ENCODE measurements at regions not wholly inside any gene's neighbourhood (a gene's known extent, or its start where the extent isn't known, plus 50 kb on each side); places are given as distances from the start of the nearest gene placed in this dataset.

DNA sequence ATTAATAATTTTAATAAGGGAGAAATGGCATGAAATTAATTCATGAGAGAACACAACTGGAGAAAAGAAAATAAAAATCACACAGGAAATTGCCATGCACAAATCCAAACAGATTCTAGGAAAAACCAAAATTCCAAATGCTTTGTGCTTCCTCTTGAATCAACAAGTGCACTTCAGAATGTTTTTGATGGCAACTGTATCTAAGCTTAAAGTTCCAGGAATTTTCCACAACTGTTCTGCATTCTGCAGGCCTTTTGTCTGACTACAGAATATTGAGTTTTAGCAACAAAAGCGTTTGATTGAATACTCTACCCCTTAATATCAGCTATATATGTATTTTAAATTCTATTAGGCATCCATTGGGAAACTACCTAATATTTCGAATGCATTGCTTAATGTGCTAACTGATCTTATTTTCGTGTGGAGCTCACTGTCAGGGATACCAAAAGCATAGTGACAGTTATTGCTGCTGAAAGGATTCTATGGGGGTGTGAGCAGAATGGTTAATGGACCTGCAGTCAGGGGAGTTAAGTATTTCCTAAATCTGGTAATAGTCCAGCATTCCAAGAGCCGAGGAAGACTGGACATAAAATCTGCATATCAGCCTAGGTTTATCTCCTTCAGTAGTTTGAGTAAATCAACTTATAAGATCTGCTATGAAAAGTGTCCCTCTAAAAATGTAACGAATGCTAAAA, 482.7 kb upstream of the POU3F3 start:
- DNase-seq (ENCODE audit: low spot score in 2 of 2): no peak
- no peaks in the 10 kb centered on the region for H3K36me3 Mint-ChIP-seq
- peaks cover 18% of the 10 kb centered on the region for H3K9me3 Mint-ChIP-seq
- H3K4me1 Mint-ChIP-seq: no peaks in the 10 kb centered on the region
- no peak overlapping the region for H3K4me3 Mint-ChIP-seq
- ATAC-seq: no peak
- H3K27ac Mint-ChIP-seq: no peak overlapping the region

- H3K4me1 Mint-ChIP-seq: peaks cover 8% of the 10 kb centered on the region
- H3K27ac Mint-ChIP-seq: no peak overlapping the region
- no peaks in the 10 kb centered on the region for H3K36me3 Mint-ChIP-seq
- H3K4me3 Mint-ChIP-seq: no peak overlapping the region
- ATAC-seq: no peak
- no peak for DNase-seq (ENCODE audit: low spot score in 2 of 2)
- peaks cover 14% of the 10 kb centered on the region for H3K9me3 Mint-ChIP-seq
Observed at GRCh38 chr2:104375206-104375605, 478.7 kb upstream of the POU3F3 start.

- Mint-ChIP-seq H3K9me3 (peaks cover 23% of the 10 kb centered on the region), H3K36me3 (no peaks in the 10 kb centered on the region), H3K27ac (no peak overlapping the region), H3K4me3 (no peak overlapping the region), H3K4me1 (peaks cover 8% of the 10 kb centered on the region)
- ATAC-seq (no peak), DNase-seq (ENCODE audit: low spot score in 2 of 2) (no peak)
Observed at GRCh38 chr2:104378853-104379374, 475.0 kb upstream of the POU3F3 start.

DNA sequence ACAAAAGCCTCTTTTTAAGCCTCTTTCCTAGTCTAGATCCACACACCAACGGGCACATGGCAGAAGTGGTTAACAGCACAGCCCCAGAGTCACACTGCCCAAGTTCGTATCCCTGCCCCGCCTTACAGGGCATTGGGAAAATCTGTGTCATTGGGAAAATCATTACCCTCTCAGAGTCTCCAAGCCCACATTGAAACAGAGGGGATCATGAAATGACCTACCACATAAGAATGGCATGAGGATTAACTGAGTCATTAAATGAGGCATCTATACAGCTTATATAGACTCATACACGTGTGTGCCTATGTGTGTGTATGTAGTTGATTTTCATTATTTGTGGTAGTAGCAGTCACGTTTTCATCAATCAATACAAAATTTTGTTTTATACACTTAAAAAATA, 469.0 kb upstream of the POU3F3 start:
- Mint-ChIP-seq H3K9me3 (peaks cover 23% of the 10 kb centered on the region), H3K4me1 (no peaks in the 10 kb centered on the region), H3K27ac (no peak overlapping the region), H3K36me3 (no peaks in the 10 kb centered on the region), H3K4me3 (no peak overlapping the region)
- ATAC-seq (no peak), DNase-seq (ENCODE audit: low spot score in 2 of 2) (no peak)

DNA sequence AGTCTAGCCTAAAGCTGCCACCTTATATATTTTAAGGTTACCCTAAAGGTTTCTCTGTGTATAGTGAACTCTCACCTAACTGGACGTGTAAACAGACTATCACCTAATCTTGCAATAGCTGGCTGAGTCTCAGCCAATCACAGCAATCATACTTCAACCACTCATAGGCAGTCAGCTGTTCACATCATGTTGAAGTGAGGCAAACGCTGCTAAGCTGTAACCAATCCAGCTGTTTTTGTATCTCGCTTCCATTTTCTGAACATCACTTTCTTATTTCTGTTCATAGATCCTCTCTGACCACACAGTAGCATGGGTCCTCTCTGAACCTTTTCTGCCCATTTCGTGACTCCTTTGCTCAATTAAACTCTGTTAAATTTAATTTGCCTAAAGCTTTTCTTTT, 468.2 kb upstream of the POU3F3 start:
- H3K4me3 Mint-ChIP-seq: no peak overlapping the region
- ATAC-seq (no peak), DNase-seq (ENCODE audit: low spot score in 2 of 2) (no peak)
- H3K36me3 Mint-ChIP-seq: no peaks in the 10 kb centered on the region
- no peak overlapping the region for H3K27ac Mint-ChIP-seq
- H3K4me1 Mint-ChIP-seq: no peaks in the 10 kb centered on the region
- H3K9me3 Mint-ChIP-seq: peaks cover 18% of the 10 kb centered on the region

GRCh38 chr2:104388296-104388695, 465.6 kb upstream of the POU3F3 start:
- Mint-ChIP-seq H3K36me3 (no peaks in the 10 kb centered on the region), H3K4me3 (no peak overlapping the region)
- no peak for DNase-seq (ENCODE audit: low spot score in 2 of 2)

DNA sequence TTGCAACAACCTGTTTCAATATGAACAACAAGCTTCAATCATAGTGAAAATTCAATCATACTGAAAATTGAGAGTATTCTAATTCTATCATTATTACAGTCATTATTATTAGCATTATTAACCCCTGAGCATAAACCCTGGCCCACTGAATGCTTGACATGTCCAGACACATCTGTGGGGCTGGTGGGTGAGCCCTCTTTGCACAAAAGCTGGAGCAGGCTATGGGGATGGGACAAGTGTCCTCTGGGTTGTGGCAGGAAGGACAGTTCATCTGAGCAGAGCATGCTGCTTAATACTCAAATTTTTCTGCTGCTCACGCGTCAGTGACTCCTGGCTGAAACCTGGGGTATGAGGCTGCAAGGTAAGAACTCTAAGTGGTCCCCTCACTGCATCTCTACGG, 451.1 kb upstream of the POU3F3 start:
- Mint-ChIP-seq H3K36me3 (no peaks in the 10 kb centered on the region), H3K4me1 (no peaks in the 10 kb centered on the region), H3K27ac (no peak overlapping the region), H3K9me3 (peaks cover 12% of the 10 kb centered on the region), H3K4me3 (no peak overlapping the region)
- no peak for DNase-seq (ENCODE audit: low spot score in 2 of 2)
- no peak for ATAC-seq

More at GRCh38 chr2:104388296-104388695, 465.6 kb upstream of the POU3F3 start:
- Mint-ChIP-seq H3K9me3 (peaks cover 17% of the 10 kb centered on the region), H3K4me1 (no peaks in the 10 kb centered on the region), H3K27ac (no peak overlapping the region)
- ATAC-seq: no peak

DNA sequence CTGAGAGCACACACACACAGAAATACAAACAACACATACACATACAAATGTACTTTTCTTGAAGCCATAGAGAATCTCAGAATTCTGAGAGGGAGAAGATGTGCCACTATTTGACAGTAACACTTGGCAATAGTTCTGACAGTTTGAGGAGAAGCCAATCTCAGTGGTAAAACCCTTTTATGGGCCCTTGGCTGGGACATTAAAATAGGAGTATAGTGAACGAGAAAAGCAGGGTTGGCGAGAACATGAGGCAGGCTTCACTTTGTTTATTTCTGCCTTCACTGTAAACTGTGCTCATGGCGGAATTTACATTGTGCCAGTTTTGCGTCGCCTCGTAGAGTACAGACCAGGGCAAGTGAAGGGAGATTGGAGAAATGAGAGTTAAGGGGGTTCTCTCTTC, 449.4 kb upstream of the POU3F3 start:
- no peak for DNase-seq (ENCODE audit: low spot score in 2 of 2)
- no peak overlapping the region for H3K27ac Mint-ChIP-seq

GRCh38 chr2:104405623-104406022, 448.3 kb upstream of the POU3F3 start:
- ATAC-seq (no peak), DNase-seq (ENCODE audit: low spot score in 2 of 2) (no peak)
- Mint-ChIP-seq H3K9me3 (peaks cover 6% of the 10 kb centered on the region), H3K4me3 (no peak overlapping the region), H3K4me1 (no peaks in the 10 kb centered on the region), H3K36me3 (no peaks in the 10 kb centered on the region), H3K27ac (no peak overlapping the region)

More for the DNA sequence above, 449.4 kb upstream of the POU3F3 start:
- H3K4me3 Mint-ChIP-seq: no peak overlapping the region
- H3K4me1 Mint-ChIP-seq: no peaks in the 10 kb centered on the region
- peaks cover 7% of the 10 kb centered on the region for H3K9me3 Mint-ChIP-seq
- ATAC-seq: no peak
- H3K36me3 Mint-ChIP-seq: no peaks in the 10 kb centered on the region

DNA sequence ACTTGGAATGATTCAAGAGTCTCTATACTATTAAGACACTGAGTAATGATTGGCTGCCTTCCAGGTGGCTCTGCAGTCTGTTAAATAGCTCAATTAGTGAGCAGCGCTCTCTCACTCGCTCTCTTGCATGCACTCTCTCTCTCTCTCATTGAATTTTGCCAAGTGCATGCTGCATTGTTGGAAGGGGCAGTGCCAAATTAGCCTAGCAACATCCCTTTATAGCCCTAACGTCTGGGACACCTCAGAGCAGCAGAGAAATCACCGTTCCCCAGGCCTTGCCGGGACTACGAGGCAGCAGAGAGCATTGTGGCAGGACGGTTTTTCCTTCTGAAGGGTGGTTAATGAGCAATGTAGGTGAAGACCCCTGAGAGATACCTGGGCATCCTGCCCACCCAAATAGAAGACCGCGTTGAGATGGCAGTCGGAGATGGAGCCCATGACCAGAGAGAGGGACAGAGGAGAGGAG, 447.6 kb upstream of the POU3F3 start:
- H3K27ac Mint-ChIP-seq: no peak overlapping the region
- ATAC-seq (no peak), DNase-seq (ENCODE audit: low spot score in 2 of 2) (no peak)
- H3K4me1 Mint-ChIP-seq: no peaks in the 10 kb centered on the region
- H3K36me3 Mint-ChIP-seq: no peaks in the 10 kb centered on the region
- H3K4me3 Mint-ChIP-seq: no peak overlapping the region
- H3K9me3 Mint-ChIP-seq: peaks cover 6% of the 10 kb centered on the region

DNA sequence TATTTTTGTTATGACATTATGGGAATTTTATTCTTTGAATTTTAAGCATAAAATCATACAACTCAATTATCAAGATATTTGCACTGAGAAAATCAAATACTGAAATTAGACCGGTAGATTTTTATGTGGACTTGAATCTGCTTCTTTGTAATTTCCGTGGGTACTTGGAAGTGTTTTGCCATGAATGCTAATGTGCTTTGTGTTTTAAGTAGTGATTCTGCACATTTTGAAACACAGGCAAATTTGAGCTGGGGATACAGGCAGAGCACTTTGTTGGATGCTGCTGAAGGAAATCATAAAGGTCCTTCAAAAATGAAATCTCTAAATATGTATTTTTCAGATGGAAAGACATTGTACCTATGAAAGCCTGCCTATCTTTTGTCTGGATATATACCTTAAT, 446.3 kb upstream of the POU3F3 start:
- Mint-ChIP-seq H3K4me1 (no peaks in the 10 kb centered on the region), H3K9me3 (peaks cover 6% of the 10 kb centered on the region), H3K4me3 (no peak overlapping the region), H3K36me3 (no peaks in the 10 kb centered on the region), H3K27ac (no peak overlapping the region)
- ATAC-seq: no peak
- DNase-seq (ENCODE audit: low spot score in 2 of 2): no peak

GRCh38 chr2:104408266-104408665, 445.6 kb upstream of the POU3F3 start:
- no peaks in the 10 kb centered on the region for H3K4me1 Mint-ChIP-seq
- H3K27ac Mint-ChIP-seq: no peak overlapping the region
- ATAC-seq (no peak), DNase-seq (ENCODE audit: low spot score in 2 of 2) (no peak)
- peaks cover 6% of the 10 kb centered on the region for H3K9me3 Mint-ChIP-seq
- no peak overlapping the region for H3K4me3 Mint-ChIP-seq
- no peaks in the 10 kb centered on the region for H3K36me3 Mint-ChIP-seq

- Mint-ChIP-seq H3K27ac (no peak overlapping the region), H3K9me3 (peaks cover 6% of the 10 kb centered on the region), H3K4me1 (no peaks in the 10 kb centered on the region), H3K36me3 (no peaks in the 10 kb centered on the region), H3K4me3 (no peak overlapping the region)
- DNase-seq (ENCODE audit: low spot score in 2 of 2) (no peak), ATAC-seq (no peak)
Observed at GRCh38 chr2:104410136-104410535, 443.8 kb upstream of the POU3F3 start.

DNA sequence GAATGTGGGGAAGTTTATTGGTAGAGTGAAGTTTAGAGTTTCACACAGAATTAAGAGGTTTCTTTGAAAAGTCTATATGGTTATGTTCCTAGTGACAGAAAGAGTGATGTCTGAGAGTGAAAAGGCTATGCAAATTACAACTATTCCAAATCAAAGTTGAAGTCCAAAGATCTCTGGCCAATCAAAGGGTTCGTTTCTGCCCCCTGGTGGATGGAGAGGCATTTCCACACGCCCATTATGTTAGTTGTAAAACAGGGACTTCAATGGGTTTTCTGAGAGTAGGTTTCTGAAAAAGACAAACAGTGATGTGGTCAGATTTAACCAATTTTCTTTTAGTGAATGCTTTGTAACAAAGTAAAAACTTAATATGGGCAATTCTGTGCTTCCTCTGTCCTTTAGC, 441.5 kb upstream of the POU3F3 start:
- no peak for ATAC-seq

DNA sequence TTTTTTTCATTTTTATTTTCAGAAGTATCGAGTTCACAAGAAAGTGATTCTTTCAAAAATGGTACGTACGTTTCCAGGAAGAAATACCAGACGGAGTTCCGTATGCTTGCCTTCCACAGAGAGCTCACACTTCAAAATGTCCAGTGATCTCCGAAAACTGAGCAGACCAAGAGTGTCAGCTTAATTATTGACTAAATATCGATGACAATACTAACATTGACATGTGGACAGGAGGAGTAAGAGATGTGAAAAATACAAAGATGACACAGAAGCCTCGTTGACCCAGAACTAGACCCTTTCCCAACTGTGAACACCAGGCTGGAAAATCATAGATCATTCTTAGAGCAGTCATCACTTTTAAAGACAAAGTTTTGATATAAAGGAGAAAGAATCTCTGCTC, 440.0 kb upstream of the POU3F3 start:
- Mint-ChIP-seq H3K36me3 (no peaks in the 10 kb centered on the region), H3K27ac (no peak overlapping the region), H3K4me1 (no peaks in the 10 kb centered on the region)

More for the DNA sequence above, 441.5 kb upstream of the POU3F3 start:
- DNase-seq (ENCODE audit: low spot score in 2 of 2): no peak
- Mint-ChIP-seq H3K36me3 (no peaks in the 10 kb centered on the region), H3K4me3 (no peak overlapping the region), H3K27ac (no peak overlapping the region), H3K4me1 (no peaks in the 10 kb centered on the region), H3K9me3 (peaks cover 8% of the 10 kb centered on the region)

DNA sequence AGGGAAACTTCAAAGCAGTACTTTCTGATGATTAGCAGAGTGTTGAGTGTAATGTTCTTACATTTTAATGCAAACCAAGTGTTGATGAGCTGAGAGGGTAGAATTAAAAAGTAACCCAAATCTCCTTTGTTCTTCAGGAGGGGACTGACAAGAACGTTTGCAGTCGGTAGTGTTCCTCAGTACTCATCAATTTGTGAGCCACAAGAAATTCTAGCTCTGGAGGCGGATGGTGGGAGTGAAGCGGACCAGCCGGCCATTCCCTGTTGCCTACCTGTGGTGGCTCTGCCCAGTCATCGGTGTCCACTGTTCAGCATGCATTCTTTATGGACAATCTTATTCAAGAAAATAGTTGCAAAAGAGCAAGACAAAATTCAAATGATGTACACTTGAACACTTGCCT, 438.6 kb upstream of the POU3F3 start:
- H3K4me3 Mint-ChIP-seq: no peak overlapping the region
- H3K27ac Mint-ChIP-seq: no peak overlapping the region
- DNase-seq (ENCODE audit: low spot score in 2 of 2): no peak
- H3K4me1 Mint-ChIP-seq: no peaks in the 10 kb centered on the region
- H3K36me3 Mint-ChIP-seq: no peaks in the 10 kb centered on the region
- ATAC-seq: no peak
- peaks cover 8% of the 10 kb centered on the region for H3K9me3 Mint-ChIP-seq

More for the DNA sequence above, 440.0 kb upstream of the POU3F3 start:
- DNase-seq (ENCODE audit: low spot score in 2 of 2) (no peak), ATAC-seq (no peak)
- Mint-ChIP-seq H3K9me3 (peaks cover 8% of the 10 kb centered on the region), H3K4me3 (no peak overlapping the region)

Measured in stimulated activated effector memory CD8-positive, alpha-beta T cell treated with anti-CD3 and anti-CD28 coated beads, Interleukin-12 subunit alpha, Interleukin-12 subunit beta, amount 100 ng/mL, for 72 hours (primary cell).